ENCODE measurements at regions not wholly inside any gene's neighbourhood (a gene's known extent, or its start where the extent isn't known, plus 50 kb on each side); places are given as distances from the start of the nearest gene placed in this dataset.
"Not testable (repeated sequence)": the region's sequence is repeated elsewhere in the genome, so short reads cannot be mapped to it uniquely, and the experiment has no call there.

DNA sequence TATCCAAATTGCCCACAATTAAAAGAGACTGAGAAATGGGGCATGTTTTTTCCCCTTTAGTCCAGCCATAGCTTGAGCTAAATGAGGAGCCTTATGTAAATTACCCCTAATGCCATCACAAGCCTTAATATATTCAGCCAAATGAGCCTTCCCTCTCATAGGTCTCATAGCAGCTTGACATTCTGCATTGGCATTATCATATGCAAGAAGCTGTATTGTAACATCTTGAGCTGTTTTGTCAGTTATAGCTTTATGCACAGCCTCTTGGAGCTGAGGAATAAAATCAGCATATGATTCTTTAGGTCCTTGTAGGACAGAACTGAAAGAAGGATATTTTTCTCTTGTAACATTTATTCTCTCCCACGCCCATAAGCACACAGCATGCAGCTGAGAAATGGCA, 153.2 kb downstream of the ZNF486 start:
- DNase-seq, result no peak
- Histone ChIP-seq H3K36me3 (no peaks in the 10 kb centered on the region), H3K4me3 (no peak overlapping the region), H3K9me3 (no peaks in the 10 kb centered on the region), H3K4me1 (no peaks in the 10 kb centered on the region), H3K27me3 (no peaks in the 10 kb centered on the region), H3K27ac (no peak overlapping the region)
- intact Hi-C loops (cut with DNase I; ENCODE audit: low total_unique reads), result no loop called here
- TF ChIP-seq, protein P1, sequence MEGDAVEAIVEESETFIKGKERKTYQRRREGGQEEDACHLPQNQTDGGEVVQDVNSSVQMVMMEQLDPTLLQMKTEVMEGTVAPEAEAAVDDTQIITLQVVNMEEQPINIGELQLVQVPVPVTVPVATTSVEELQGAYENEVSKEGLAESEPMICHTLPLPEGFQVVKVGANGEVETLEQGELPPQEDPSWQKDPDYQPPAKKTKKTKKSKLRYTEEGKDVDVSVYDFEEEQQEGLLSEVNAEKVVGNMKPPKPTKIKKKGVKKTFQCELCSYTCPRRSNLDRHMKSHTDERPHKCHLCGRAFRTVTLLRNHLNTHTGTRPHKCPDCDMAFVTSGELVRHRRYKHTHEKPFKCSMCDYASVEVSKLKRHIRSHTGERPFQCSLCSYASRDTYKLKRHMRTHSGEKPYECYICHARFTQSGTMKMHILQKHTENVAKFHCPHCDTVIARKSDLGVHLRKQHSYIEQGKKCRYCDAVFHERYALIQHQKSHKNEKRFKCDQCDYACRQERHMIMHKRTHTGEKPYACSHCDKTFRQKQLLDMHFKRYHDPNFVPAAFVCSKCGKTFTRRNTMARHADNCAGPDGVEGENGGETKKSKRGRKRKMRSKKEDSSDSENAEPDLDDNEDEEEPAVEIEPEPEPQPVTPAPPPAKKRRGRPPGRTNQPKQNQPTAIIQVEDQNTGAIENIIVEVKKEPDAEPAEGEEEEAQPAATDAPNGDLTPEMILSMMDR (IDR thresholded peaks at IDR 0.05), result no peak

DNA sequence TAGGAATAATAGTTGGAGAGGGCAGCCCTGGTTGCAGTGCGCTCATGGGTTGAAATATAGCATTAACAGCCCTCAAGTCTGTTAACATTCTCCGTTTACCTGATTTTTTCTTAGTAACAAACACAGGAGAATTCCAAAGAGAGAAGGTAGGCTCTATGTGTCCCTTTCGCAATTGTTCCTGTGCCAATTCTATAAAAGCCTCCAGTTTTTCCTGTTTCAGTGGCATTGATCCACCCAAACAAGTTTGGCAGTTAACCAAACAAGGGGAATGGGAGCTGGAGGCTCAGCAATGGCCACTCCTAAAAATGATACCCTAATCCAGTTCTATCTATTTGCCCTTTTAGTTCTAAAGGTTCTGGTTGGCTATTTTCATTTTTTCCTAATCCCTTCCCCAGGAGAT, 151.6 kb downstream of the ZNF486 start:
- intact Hi-C loops (cut with DNase I; ENCODE audit: low total_unique reads), result no loop called here
- Histone ChIP-seq H3K4me1 (no peaks in the 10 kb centered on the region), H3K27ac (no peak overlapping the region), H3K27me3 (no peaks in the 10 kb centered on the region), H3K4me3 (no peak overlapping the region), H3K36me3 (no peaks in the 10 kb centered on the region), H3K9me3 (no peaks in the 10 kb centered on the region)
- TF ChIP-seq, protein P1 (IDR thresholded peaks at IDR 0.05), result no peak
- DNase-seq, result no peak

DNA sequence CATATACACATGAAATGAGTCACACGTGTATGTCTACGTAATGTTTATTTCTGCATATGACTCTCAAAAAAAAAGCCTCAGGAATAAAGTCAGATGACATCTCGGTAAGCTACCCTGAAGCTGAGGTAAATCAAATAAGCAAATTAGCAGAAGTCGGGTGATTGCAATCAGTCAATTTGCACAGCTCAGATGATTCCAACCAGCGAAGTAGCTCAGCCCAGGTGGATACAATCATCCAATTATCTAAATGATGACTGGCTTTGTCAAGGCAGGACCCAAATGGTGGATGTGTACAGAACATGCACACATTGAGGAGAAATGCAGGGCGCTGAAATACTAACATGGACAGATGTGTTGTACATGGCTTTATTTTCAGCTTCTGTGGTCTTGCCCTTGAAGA, 148.5 kb downstream of the ZNF486 start:
- Histone ChIP-seq H3K27ac (no peak overlapping the region), H3K9me3 (no peaks in the 10 kb centered on the region), H3K36me3 (no peaks in the 10 kb centered on the region), H3K4me1 (no peaks in the 10 kb centered on the region), H3K4me3 (no peak overlapping the region), H3K27me3 (no peaks in the 10 kb centered on the region)
- no peak for DNase-seq
- TF ChIP-seq, protein P1 (IDR thresholded peaks at IDR 0.05), result no peak
- intact Hi-C loops (cut with DNase I; ENCODE audit: low total_unique reads), result no loop called here

DNA sequence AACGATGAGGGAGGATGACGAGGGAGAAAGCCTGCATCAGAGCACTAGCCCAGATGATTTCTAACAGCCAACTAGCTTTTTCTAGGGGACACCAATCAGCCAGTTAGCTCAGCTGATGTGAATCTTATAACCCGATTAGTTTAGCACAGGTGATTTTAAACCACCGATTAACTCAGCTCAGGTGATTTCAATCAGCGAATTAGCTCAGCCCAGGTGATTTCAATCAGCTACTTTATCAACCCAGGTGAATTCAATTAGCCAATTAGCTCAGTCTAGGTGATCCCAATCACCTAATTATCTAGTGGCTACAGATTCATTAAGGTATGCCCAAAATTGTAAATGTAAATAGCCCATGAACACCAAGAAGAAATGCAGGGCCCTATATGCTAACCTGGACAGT, 146.9 kb downstream of the ZNF486 start:
- DNase-seq, result no peak
- TF ChIP-seq, protein P1 (IDR thresholded peaks at IDR 0.05), result no peak
- no peaks in the 10 kb centered on the region for H3K36me3 ChIP-seq
- H3K4me3 ChIP-seq, result no peak overlapping the region
- intact Hi-C loops (cut with DNase I; ENCODE audit: low total_unique reads), result no loop called here
- H3K27me3 ChIP-seq, result no peaks in the 10 kb centered on the region
- no peaks in the 10 kb centered on the region for H3K4me1 ChIP-seq
- no peaks in the 10 kb centered on the region for H3K9me3 ChIP-seq
- H3K27ac ChIP-seq, result no peak overlapping the region

DNA sequence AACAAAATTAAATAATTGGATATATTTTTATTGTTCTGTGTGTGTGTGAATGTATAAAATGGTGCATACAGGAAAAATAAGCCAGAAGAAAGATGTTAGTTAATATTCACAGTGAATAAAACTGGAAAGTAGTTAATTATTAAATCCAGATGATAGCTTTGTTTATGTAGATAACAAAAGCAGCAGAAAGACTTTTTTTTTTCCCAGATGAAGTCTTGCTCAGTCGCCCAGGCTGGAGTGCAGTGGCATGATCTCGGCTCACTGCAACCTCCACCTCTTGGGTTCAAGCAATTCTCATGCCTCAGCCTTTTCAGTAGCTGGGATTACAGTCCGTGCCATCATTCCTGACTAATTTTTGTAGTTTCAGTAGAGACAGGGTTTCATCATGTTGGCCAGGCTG, 140.1 kb downstream of the ZNF486 start:
- H3K27me3 ChIP-seq, result no peaks in the 10 kb centered on the region
- H3K4me1 ChIP-seq, result no peaks in the 10 kb centered on the region
- no peak for DNase-seq
- intact Hi-C loops (cut with DNase I; ENCODE audit: low total_unique reads), result no loop called here
- no peaks in the 10 kb centered on the region for H3K36me3 ChIP-seq
- no peak overlapping the region for H3K27ac ChIP-seq
- TF ChIP-seq, protein P1 (IDR thresholded peaks at IDR 0.05), result no peak
- no peaks in the 10 kb centered on the region for H3K9me3 ChIP-seq
- H3K4me3 ChIP-seq, result no peak overlapping the region

DNA sequence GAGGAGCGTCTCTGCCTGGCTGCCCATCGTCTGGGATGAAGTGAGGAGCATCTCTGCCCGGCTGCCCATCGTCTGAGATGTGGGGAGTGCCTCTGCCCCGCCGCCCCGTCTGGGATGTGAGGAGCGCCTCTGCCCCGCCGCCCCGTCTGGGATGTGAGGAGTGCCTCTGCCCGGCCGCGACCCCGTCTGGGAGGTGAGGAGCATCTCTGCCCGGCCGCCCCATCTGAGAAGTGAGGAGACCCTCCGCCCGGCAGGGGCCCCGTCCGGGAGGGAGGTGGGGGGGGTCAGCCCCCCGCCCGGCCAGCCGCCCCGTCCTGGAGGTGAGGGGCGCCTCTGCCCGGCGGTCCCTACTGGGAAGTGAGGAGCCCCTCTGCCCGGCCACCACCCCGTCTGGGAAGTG, 129.3 kb downstream of the ZNF486 start:
- intact Hi-C loops (cut with DNase I; ENCODE audit: low total_unique reads); H3K36me3 ChIP-seq; H3K4me3 ChIP-seq; DNase-seq; H3K27ac ChIP-seq; H3K9me3 ChIP-seq; H3K27me3 ChIP-seq; H3K4me1 ChIP-seq: not testable (repeated sequence)
